GM12864 (cell line): ENCODE measurements at regions not wholly inside any gene's neighbourhood (a gene's known extent, or its start where the extent isn't known, plus 50 kb on each side); places are given as distances from the start of the nearest gene placed in this dataset.

Experiments used
- DNase-seq: peaks from one replicate; pipeline ENCODE4 v3.0.0-alpha.2; 2011; ENCODE audit warnings: low read depth
- H3K4me3 ChIP-seq: 2 replicates; pipeline ENCODE4 v1.5.1; 2011; ENCODE audit warnings: mild to moderate bottlenecking, low read depth, low read length, control low read depth
- CTCF ChIP-seq: IDR thresholded peaks from 2 replicates; pipeline ENCODE4 v1.5.1; 2011; ENCODE audit warnings: low read depth, mild to moderate bottlenecking, moderate library complexity, low read length, control low read depth, inconsistent platforms; ENCODE audit errors: missing control alignments

- no peak overlapping the region for H3K4me3 ChIP-seq
- no peak for DNase-seq
- no peak for TF ChIP-seq CTCF
Measured at GRCh38 chr14:66066981-66067776, 419.0 kb upstream of the CCDC196 start.

- DNase-seq: no peak
Measured at GRCh38 chr14:66069036-66069435, 417.1 kb upstream of the CCDC196 start.

GRCh38 chr14:66069830-66070541, 416.2 kb upstream of the CCDC196 start:
- DNase-seq: no peak
- no peak overlapping the region for H3K4me3 ChIP-seq
- peak; percentile 1 for TF ChIP-seq CTCF

More at GRCh38 chr14:66069036-66069435, 417.1 kb upstream of the CCDC196 start:
- H3K4me3 ChIP-seq: no peak overlapping the region
- no peak for TF ChIP-seq CTCF

GRCh38 chr14:66070542-66071319, 415.4 kb upstream of the CCDC196 start:
- H3K4me3 ChIP-seq: no peak overlapping the region
- no peak for DNase-seq
- peak; percentile 94 for TF ChIP-seq CTCF

- H3K4me3 ChIP-seq: no peak overlapping the region
- no peak for TF ChIP-seq CTCF
- DNase-seq: no peak
Measured at GRCh38 chr14:66072190-66073084, 413.7 kb upstream of the CCDC196 start.

GRCh38 chr14:66074537-66074936, 411.6 kb upstream of the CCDC196 start:
- TF ChIP-seq CTCF: no peak
- DNase-seq: no peak
- no peak overlapping the region for H3K4me3 ChIP-seq
